HG02981 (cell line): ENCODE measurements at regions not wholly inside any gene's neighbourhood (a gene's known extent, or its start where the extent isn't known, plus 50 kb on each side); places are given as distances from the start of the nearest gene placed in this dataset.

Experiments
- ATAC-seq: cut with Tn5 transposase; IDR thresholded peaks from one replicate; pipeline ENCODE4 v1.9.1; 2021; ENCODE audit warnings: mild to moderate bottlenecking, moderate library complexity; ENCODE audit not compliant: unreplicated experiment

DNA sequence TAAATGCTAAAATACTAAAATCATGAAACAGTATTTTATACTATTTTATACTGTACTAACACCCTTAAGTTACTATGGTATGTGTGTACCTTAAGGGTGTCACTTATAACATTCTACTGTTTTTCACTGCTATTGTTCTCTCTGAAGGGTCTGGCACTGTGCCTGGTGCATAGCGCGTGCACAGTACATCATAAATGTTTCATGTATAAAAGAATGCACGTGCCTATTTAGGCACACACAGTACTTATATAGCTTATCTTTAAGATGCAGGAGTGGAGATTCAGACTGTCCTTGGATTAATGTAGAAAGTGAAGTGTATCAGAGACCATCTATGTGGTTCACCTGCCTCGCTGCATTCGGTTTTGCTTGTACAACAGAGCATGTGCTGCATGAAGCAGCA, 64.0 kb upstream of the SGK1 start:
- no peak for ATAC-seq

- no peak for ATAC-seq
Measured at GRCh38 chr6:134379599-134379998, 61.7 kb upstream of the SGK1 start.

DNA sequence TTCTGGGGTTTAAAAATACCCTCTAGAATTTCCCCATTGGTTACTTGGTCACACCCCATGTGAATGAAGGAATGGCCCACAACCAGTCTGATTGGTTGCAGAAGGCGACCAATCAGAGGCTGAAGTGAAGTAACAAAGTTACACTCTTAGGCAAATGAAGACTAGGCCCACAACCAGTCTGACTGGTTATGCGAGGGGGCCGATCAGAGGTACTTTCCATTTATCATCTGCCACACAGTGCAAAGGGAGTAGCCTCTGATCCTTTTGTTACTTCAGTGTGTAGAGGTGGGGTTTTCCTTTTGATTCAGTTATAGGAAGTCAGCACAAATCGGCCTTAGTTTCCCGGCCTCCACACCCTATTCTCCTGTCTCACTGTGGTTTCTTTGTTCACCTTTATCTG, 61.2 kb upstream of the SGK1 start:
- peak; percentile 89 for ATAC-seq

DNA sequence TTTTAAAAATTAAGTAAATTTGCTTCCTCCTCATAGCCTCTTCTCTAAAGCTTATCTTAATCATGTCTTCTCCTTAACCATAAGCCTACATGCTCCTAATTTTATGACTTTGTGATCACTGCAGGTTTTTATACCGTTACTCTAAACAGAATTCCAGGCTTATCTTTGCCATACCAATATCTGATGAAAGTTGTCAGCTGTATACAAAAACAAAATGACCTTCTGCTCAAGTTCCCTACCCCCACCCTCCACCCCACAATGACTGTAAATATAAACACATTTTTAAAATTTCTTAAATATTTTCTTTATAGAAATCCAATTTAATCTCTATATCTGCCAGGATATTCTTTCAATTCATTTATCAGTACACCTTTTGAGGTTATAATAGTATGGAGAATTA, 60.5 kb upstream of the SGK1 start:
- ATAC-seq = no peak

GRCh38 chr6:134376785-134377184, 58.9 kb upstream of the SGK1 start:
- ATAC-seq = no peak

GRCh38 chr6:134375220-134375580, 57.3 kb upstream of the SGK1 start:
- no peak for ATAC-seq

- ATAC-seq = no peak
Measured at GRCh38 chr6:134374491-134375219, 56.7 kb upstream of the SGK1 start.

GRCh38 chr6:134373993-134374392, 56.1 kb upstream of the SGK1 start:
- ATAC-seq = no peak

DNA sequence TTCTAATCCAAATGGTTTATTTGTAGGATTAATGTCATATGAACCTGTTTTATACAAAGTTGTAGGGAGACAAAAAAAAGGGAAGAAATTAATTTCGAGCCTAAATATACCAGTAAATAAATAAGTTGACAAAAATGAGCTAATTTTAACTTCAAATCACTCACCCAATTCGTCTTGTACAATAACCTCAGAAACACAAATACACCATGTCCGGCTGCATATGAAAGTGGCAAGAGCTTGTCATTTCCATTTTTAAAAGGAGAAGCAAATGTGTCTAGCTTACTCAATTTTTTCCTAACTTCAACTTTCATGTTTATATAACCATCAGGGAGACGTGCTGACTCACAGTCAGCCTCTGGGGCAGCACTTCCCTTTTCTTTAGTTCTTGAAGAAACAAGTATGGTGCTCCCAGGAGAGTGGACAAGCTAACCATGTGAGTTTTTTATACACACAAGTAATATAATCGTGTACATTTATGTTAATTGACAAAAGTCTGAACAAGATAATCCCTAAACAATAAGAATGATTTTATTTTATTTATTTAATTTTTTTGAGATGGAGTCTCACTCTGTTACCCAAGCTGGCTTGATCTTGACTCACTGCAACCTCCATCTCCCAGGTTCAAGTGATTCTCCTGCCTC, 55.5 kb upstream of the SGK1 start:
- peak; percentile 94 for ATAC-seq

- no peak for ATAC-seq
Measured at GRCh38 chr6:134372603-134373281, 54.8 kb upstream of the SGK1 start.

DNA sequence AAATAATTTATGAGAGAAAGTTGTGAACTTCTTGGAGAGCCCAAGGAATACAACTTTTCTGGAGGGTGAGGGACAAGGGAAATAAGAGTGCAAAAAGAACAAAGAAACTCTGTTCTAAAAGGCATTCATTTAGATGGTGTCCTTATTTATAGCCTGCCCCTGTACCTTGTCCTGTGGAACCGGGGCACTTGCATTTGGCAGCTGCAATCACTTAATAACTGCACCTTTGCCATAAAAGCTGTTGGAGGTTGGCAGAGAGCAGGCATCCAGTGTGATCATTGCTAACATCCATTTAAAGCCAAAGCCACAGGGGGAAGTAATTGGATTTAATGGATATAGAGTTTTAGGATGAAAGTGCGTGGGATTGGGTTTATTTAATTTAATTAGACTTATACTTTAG, 50.8 kb upstream of the SGK1 start:
- ATAC-seq = no peak
